ENCODE measurements at regions not wholly inside any gene's neighbourhood (a gene's known extent, or its start where the extent isn't known, plus 50 kb on each side); places are given as distances from the start of the nearest gene placed in this dataset.

DNA sequence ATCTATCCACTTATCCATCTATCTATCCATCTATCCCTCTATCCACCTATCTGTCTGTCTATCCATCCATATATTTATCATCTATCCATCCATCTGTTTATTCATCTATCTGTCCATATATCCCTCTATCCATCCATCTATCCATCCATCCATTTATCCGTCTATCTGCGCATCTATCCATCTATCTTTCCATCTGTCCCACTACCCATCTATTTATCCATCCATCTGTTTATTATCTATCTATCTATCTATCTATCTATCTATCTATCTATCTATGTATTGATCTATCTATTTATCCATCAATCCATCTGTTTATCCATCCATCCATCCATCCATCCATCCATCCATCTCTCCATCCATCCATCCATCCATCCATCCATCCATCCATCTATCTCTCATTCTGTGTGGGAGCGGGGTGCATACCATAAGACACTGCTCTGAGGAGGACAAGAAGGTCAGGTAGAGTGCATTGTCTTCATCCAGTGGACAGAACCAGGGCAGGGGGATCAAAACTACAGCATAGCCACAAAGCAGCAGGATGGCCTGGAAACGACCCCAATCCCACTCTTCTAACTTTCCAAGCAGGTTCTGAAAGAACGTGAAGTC lies 53.2 kb upstream of the ENPP6 start:
- Histone ChIP-seq H3K27me3 (ENCODE audit: low read depth, low read length) (no peaks in the 10 kb centered on the region), H3K4me2 (ENCODE audit: low read length) (peak overlapping the region; percentile 57; the same call in 1 of the 2 replicates)
- TF ChIP-seq EZH2phosphoT487 (IDR thresholded peaks at IDR 0.05; ENCODE audit: low read depth): no peak
- TF ChIP-seq, protein P1, sequence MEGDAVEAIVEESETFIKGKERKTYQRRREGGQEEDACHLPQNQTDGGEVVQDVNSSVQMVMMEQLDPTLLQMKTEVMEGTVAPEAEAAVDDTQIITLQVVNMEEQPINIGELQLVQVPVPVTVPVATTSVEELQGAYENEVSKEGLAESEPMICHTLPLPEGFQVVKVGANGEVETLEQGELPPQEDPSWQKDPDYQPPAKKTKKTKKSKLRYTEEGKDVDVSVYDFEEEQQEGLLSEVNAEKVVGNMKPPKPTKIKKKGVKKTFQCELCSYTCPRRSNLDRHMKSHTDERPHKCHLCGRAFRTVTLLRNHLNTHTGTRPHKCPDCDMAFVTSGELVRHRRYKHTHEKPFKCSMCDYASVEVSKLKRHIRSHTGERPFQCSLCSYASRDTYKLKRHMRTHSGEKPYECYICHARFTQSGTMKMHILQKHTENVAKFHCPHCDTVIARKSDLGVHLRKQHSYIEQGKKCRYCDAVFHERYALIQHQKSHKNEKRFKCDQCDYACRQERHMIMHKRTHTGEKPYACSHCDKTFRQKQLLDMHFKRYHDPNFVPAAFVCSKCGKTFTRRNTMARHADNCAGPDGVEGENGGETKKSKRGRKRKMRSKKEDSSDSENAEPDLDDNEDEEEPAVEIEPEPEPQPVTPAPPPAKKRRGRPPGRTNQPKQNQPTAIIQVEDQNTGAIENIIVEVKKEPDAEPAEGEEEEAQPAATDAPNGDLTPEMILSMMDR (IDR thresholded peaks at IDR 0.05; ENCODE audit: low read depth, low read length): no peak

GRCh38 chr4:184269879-184270430 lies 52.3 kb upstream of the ENPP6 start:
- Histone ChIP-seq H3K27ac (ENCODE audit: low read length) (peak overlapping the region; percentile 100), H3K4me1 (ENCODE audit: low read length) (peaks cover 84% of the 10 kb centered on the region), H4K20me1 (ENCODE audit: insufficient read depth, low read length) (no peaks in the 10 kb centered on the region), H3K79me2 (ENCODE audit: low read length) (peaks cover 2% of the 10 kb centered on the region; the same call in 1 of the 2 replicates), H3K4me3 (ENCODE audit: low read length) (no peak overlapping the region), H3K9me3 (ENCODE audit: insufficient read depth, low read length) (no peaks in the 10 kb centered on the region), H2AFZ (ENCODE audit: low read depth, low read length) (no peak overlapping the region), H3K9ac (ENCODE audit: low read length) (peak overlapping the region; percentile 79), H3K27me3 (ENCODE audit: low read depth, low read length) (no peaks in the 10 kb centered on the region), H3K36me3 (replicated peaks; ENCODE audit: low read depth, low read length) (no peaks in the 10 kb centered on the region), H3K4me2 (ENCODE audit: low read length) (peak overlapping the region; percentile 57)
- TF ChIP-seq, protein P1 (IDR thresholded peaks at IDR 0.05; ENCODE audit: low read depth, low read length): no peak
- TF ChIP-seq EZH2phosphoT487 (IDR thresholded peaks at IDR 0.05; ENCODE audit: low read depth): no peak

More for the DNA sequence above, 53.2 kb upstream of the ENPP6 start:
- H3K79me2 ChIP-seq (ENCODE audit: low read length): no peaks in the 10 kb centered on the region; the same call in 1 of the 2 replicates
- no peaks in the 10 kb centered on the region for H3K36me3 ChIP-seq (replicated peaks; ENCODE audit: low read depth, low read length)
- H2AFZ ChIP-seq (ENCODE audit: low read depth, low read length): no peak overlapping the region
- no peaks in the 10 kb centered on the region for H4K20me1 ChIP-seq (ENCODE audit: insufficient read depth, low read length)
- no peak overlapping the region for H3K9ac ChIP-seq (ENCODE audit: low read length)
- no peaks in the 10 kb centered on the region for H3K9me3 ChIP-seq (ENCODE audit: insufficient read depth, low read length)
- H3K27ac ChIP-seq (ENCODE audit: low read length): peak overlapping the region; percentile 100; the same call in 1 of the 2 replicates
- H3K4me3 ChIP-seq (ENCODE audit: low read length): no peak overlapping the region
- H3K4me1 ChIP-seq (ENCODE audit: low read length): peaks cover 84% of the 10 kb centered on the region

- Histone ChIP-seq H2AFZ (ENCODE audit: low read depth, low read length) (no peak overlapping the region), H3K9ac (ENCODE audit: low read length) (peak overlapping the region; percentile 79), H3K4me1 (ENCODE audit: low read length) (peaks cover 75% of the 10 kb centered on the region), H3K36me3 (replicated peaks; ENCODE audit: low read depth, low read length) (no peaks in the 10 kb centered on the region), H3K27me3 (ENCODE audit: low read depth, low read length) (no peaks in the 10 kb centered on the region), H3K79me2 (ENCODE audit: low read length) (peaks cover 7% of the 10 kb centered on the region), H3K9me3 (ENCODE audit: insufficient read depth, low read length) (no peaks in the 10 kb centered on the region), H3K4me2 (ENCODE audit: low read length) (peak overlapping the region; percentile 57), H3K27ac (ENCODE audit: low read length) (peak overlapping the region; percentile 100), H4K20me1 (ENCODE audit: insufficient read depth, low read length) (no peaks in the 10 kb centered on the region), H3K4me3 (ENCODE audit: low read length) (peak overlapping the region; percentile 31; the same call in 1 of the 2 replicates)
- TF ChIP-seq, protein P1 (IDR thresholded peaks at IDR 0.05; ENCODE audit: low read depth, low read length): peak; percentile 25; the same call in 1 of the 2 replicates
- no peak for TF ChIP-seq EZH2phosphoT487 (IDR thresholded peaks at IDR 0.05; ENCODE audit: low read depth)
These were observed 51.0 kb upstream of the ENPP6 start for GRCh38 chr4:184268584-184269160.
